ENCODE measurements at regions not wholly inside any gene's neighbourhood (a gene's known extent, or its start where the extent isn't known, plus 50 kb on each side); places are given as distances from the start of the nearest gene placed in this dataset.
A peak's percentile ranks its signal among the peaks of the same experiment; 100 is the strongest.
"Not testable (repeated sequence)": the region's sequence is repeated elsewhere in the genome, so short reads cannot be mapped to it uniquely, and the experiment has no call there.

DNA sequence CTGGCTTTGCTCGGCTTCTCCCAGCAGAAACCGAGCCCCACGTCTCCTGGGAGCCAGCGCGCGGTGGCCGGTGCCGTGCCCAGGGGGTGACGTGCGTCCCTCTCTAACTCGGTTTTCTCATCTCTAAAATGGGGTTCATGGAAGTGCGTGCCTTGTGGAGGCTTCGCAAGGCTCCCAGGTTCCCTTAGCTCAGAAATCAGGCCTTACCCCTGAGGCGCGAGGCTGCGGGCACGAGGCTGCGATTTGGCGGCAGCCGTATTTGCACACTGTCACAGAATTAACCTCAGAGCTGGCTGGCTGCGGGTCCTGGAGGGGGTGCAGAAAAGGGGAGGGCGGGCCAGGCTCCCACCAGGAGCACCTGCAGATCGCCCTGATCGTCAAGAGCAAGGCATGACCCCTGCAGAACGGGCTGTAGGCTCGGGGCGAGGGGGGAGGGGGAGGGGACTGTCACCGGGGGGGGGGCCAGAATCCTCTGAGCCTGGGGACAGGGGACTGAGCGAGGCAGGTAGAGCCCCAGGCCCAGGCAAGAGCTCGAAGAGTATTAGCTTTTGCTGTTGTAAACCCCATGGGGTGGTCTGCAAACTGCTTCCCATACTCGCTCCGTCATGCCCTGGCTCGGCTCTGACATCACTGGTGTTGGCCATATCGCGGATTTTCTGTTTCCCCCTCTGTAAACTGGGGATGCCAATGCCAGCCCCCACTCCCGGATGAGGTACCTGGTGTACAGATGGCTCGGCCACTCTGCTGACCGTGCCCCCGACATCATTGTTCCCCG is 62.2 kb downstream of the CCNE1 start:
- H3K4me3 ChIP-seq (ENCODE audit: low read length), result no peak overlapping the region; the same call in 1 of the 2 replicates
- no peak for DNase-seq (ENCODE audit: low read depth, low spot score)

DNA sequence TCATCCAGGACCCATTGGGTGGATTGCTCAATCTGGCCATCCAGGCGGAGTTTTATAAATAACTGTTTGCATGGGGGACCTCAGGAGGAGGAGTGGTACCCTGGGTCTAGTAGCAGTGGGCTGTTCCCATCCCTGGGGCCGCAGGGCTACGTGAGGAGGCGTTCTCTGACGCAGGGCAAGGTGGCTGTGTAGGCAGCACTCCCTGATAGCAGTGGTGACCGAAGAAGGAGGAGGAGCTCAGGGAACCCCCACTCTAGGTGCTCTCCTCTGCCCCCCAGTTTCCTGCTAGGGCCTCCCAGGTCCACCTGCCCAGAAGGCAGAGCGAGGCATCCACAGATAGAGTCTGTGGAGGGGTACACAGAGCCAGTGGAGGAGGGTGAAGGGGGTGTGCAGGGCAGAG is 64.1 kb downstream of the CCNE1 start:
- H3K4me3 ChIP-seq (ENCODE audit: low read length), result no peak overlapping the region
- no peak for DNase-seq (ENCODE audit: low read depth, low spot score)

DNA sequence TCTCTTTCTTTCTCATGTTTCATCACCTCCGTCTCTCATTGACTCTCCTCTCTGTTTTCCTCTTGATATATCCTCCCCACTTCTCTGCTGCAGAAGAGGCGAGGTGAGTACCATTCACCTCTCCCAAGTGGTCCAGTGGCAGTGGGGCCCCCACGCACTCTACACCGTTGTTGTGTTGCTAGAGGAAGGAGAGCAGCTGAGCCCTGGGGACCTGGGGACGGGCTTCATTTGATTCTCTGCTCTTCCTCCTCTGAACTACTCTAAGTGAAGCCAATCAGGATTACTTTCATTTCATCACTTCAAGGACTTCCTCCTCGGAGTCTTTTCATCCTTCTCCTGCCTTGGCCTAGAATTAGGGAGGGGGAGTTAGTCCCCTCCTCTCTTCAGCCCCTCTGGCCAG is 64.6 kb downstream of the CCNE1 start:
- DNase-seq (ENCODE audit: low read depth, low spot score), result no peak
- H3K4me3 ChIP-seq (ENCODE audit: low read length), result no peak overlapping the region

DNA sequence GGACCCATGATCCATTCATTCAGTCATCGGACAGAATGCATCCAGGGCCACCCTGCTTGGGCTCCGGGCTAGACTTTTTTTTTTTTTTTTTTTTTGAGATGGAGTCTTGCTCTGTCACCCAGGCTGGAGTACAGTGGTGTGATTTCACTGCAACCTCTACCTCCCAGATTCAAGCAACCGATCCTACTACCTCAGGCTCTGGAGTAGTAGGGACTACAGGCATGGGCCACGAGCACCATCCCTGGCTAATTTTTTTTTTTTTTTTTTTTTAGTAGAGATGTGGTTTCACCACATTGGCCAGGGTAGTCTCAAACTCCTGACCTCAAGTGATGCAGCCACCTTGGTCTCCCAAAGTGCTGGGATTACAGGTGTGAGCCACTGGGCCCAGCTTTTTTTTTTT is 65.1 kb downstream of the CCNE1 start:
- H3K4me3 ChIP-seq (ENCODE audit: low read length), result not testable (repeated sequence)

DNA sequence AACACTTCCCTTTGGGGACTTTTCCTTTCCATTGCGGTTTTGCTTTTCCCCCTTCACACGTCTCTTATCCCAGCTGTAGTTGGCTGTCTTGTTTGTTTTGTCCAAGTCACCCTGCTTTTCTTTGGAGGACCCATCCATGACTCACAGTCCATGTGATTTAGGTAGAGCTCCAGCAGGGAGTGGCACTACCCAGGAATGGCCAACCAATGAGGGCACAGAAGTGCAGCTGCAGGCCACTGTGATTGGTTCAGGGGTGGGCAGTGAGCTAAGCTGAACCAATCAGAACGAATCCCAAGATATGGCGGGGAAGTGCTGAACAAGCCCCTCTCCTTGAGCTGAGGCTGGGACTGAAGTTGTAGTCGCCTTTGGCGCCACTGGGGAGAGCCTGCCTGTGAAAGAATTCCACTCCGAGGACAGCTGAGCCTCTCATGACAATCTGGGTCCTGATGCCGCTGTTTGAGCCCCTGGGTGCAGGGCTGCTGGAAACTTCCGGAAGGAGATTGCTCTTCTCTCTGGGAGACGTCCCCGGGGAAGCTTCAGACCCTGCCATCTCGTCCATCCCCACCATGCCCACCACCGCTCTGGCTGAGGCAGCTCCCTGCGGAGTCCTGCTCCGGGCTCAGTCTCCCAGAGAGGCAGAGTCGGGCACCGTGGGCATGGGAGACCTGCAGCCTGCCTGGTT is 62.9 kb upstream of the URI1 start:
- no peak overlapping the region for H3K4me3 ChIP-seq (ENCODE audit: low read length)
- DNase-seq (ENCODE audit: low read depth, low spot score), result peak; percentile 66

More for the DNA sequence above, 65.1 kb downstream of the CCNE1 start:
- not testable (repeated sequence) for DNase-seq (ENCODE audit: low read depth, low spot score)

DNA sequence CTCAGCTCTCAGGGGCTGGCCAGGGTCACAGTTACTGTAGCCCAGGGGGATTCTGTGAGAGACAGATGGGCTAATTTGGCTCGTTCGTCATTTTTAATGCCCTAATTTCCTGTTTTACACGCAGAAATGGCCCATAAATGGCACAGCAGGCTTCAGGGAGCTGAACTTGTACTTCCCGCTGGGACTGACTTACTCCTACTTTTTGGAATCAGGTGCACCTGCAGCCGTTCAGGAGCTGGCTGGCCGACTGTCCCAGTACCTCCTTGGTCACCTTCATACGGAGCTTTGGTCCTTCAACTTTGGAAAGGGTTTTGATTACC is 62.4 kb upstream of the URI1 start:
- no peak for DNase-seq (ENCODE audit: low read depth, low spot score)
- no peak overlapping the region for H3K4me3 ChIP-seq (ENCODE audit: low read length)

DNA sequence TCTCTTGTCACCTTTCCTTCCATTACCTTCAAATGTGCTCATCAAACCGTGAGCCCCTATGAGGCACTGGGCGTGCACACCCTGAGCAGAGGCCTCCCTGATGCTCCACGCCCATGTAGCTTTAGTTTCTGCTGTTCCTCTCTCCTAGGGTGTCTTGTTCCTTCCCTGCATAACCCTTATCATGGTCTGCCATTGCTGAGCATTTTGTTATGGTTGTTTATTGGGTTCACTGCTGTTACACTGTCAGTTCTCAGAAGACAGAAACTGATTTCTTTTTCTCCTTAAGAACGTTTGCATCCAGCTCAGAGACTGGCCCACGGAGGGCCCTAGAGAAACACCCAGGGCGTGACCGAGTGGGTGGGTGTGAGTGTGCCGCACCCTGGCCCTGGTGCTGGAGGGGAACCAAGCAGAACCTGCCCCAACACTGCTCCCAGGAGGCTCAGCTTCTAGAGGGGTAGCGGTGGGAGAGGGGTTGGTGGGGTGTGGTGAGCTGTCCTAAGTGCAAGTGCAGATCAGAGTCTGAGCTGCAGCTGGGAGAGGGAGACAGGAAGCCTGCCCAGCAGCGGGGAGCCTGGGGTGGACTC is 61.4 kb upstream of the URI1 start:
- DNase-seq (ENCODE audit: low read depth, low spot score), result no peak
- no peak overlapping the region for H3K4me3 ChIP-seq (ENCODE audit: low read length)

DNA sequence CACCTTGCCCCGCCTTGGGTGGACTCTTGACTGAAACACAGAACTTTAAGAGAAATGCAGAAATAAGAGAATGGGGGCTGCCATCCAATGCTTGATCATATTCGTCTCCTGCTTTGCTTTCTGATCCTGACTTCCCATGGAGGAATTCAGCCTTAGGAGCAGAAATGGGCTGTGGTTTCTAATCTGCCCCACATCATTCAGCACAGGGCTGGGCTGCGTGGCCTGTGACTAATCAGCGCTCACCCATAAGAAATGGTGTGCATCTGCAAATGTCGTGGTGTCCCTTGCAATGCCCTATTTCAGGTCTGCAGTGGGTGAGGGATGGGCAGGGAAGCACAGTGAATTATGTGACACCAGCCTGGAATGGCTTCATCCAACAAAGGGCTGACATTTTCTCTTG is 60.7 kb upstream of the URI1 start:
- DNase-seq (ENCODE audit: low read depth, low spot score), result no peak
- no peak overlapping the region for H3K4me3 ChIP-seq (ENCODE audit: low read length)

DNA sequence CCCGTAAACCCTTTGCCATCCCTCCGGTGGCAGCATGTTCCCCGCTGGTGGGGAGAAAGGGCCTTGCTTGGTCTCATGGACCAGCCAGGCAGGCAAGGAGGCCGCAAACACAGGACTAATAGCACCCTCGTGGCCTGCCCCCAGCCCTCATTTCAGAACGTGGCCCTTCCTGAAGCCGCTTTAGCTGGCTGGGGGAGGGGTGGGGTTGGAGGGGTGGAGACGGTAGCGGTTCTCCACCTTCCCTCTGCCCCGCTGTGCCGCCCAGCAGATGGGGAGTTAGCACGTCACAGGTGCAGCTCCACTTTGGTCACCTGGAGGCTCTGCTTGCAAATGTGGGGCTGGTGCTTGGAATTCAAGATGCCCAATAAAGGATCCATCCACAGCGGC is 59.3 kb upstream of the URI1 start:
- no peak for DNase-seq (ENCODE audit: low read depth, low spot score)
- no peak overlapping the region for H3K4me3 ChIP-seq (ENCODE audit: low read length)

DNA sequence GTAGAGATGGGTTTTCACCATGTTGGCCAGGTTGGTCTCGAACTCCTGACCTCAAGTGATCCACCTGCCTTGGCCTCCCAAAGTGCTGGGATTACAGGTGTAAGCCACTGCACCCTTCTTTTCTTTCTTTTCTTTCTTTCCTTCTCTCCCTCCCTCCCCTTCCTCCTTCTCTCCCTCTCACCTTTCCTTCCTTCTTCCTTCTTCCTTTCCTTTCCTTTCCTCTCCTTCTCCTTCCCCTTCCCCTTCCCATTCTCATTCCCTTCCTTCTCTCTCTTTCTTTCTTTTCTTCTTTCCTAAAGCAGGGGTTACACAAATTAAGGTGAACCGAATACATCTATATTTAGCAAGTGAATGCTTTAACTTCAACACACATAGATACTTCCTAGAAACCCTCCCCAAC is 58.0 kb upstream of the URI1 start:
- DNase-seq (ENCODE audit: low read depth, low spot score), result no peak

DNA sequence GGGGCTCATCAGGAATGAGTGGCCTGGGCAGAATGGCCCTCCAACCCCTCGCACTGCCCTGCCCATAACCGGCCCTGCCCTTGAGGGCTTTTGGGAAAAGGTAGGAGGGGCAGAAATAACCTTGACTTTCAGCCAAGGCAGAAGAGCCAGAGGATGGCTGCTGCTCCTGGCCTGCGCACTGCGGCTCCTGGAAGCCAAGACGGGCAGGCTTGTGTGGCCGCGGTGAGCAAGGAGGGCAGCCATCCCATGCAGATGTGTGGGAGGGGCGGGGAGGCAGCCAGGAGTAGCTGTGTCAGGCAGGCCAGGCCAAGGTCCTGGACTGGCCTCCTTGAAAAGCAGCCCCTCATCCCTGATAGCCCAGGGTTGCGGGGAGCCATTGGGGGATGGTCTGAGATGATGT is 57.6 kb upstream of the URI1 start:
- no peak overlapping the region for H3K4me3 ChIP-seq (ENCODE audit: low read length)
- DNase-seq (ENCODE audit: low read depth, low spot score), result no peak

More for the DNA sequence above, 58.0 kb upstream of the URI1 start:
- no peak overlapping the region for H3K4me3 ChIP-seq (ENCODE audit: low read length)

DNA sequence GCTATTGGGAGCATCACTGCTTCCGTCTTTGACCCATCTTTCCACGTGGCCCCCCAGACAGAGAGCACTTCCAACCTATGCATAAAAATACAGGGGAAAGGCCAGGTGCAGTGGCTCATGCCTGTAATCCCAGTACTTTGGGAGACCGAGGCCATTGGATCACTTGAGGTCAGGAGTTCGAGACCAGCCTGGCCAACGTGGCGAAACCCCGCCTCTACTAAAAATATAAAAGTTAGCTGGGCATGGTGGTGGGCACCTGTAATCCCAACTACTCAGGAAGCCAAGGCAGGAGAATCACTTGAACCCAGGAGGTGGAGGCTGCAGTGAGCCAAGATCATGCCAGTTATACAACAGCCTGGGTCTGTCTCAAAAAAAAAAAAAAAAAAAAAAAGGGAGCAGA is 55.9 kb upstream of the URI1 start:
- DNase-seq (ENCODE audit: low read depth, low spot score); H3K4me3 ChIP-seq (ENCODE audit: low read length): not testable (repeated sequence)

DNA sequence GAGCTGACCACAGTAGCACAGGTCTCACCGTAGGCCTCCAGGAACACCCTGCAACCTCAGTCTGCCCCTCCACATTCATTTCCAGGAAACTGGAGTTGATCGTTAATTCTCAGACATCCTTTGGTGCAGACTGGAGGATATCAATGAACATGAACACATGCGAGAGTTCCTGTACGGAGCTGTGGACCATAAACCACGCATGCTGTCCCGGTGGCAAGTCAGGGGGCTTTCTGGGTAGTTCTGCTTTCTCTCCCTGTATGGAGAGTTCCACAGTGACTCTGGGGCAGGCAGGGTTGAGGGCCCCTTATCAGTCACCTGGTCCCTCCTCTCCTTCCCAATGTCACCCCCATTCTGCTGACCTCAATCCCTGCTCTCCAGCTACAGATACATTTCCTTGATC is 55.5 kb upstream of the URI1 start:
- no peak overlapping the region for H3K4me3 ChIP-seq (ENCODE audit: low read length)

DNA sequence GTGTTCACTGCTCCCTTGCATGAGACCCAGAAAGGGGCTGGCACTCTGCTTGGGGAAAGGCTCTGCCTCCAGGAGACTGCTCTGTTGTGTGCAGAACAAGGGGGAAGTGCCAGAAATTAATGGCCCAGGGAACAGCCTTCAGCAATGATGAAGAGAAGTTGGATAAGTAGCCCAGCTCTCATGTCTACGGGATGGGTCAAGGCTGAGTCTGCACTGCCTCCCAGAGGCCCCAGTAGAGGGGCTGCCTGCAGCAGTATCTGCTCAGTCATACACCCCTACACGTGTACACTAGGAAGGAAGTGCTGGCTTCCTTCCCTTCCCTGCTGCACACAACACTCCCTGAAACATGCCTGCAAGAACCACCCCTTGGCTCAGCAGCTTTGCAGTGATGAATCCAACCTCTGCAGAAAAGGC is 54.6 kb upstream of the URI1 start:
- DNase-seq (ENCODE audit: low read depth, low spot score), result peak; percentile 28
- H3K4me3 ChIP-seq (ENCODE audit: low read length), result no peak overlapping the region

More for the DNA sequence above, 55.5 kb upstream of the URI1 start:
- DNase-seq (ENCODE audit: low read depth, low spot score), result no peak

DNA sequence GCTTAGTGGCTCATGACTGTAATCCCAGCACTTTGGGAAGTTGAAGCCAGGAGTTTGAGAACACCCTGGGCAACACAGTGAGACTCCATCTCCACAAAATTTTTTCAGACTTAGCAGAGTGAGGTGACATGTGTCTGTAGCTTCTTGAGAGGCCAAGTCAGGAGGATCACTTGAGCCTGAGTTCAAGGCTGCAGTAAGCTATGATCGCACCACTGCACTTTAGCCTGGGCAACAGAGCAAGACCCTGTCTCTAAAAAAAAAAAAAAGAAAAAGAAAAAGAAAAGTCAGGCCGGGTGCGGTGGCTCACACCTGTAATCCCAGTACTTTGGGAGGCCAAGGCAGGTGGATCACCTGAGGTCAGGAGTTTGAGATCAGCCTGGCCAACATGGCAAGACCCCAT is 54.0 kb upstream of the URI1 start:
- not testable (repeated sequence) for H3K4me3 ChIP-seq (ENCODE audit: low read length); DNase-seq (ENCODE audit: low read depth, low spot score)

DNA sequence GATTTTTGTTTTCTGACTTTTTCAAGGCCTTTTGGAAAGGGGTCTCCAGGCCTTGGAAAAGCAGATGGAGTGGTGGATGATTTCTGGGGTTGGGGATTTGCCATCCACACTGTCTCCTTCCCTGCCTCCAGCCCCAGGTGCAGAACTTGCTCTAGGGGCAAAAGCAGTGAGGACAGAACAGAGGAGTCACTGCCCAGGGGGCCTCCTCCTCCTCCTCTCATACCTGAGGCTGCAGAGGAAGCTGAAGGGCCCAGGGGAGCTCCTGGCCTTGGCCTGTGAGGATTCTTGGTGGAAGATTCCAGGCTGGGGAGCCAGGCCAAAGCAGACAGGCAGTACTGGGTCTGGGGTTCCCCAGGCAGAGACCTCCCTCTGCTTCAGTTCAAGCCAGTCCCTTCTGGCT is 52.3 kb upstream of the URI1 start:
- H3K4me3 ChIP-seq (ENCODE audit: low read length), result no peak overlapping the region
- no peak for DNase-seq (ENCODE audit: low read depth, low spot score)

DNA sequence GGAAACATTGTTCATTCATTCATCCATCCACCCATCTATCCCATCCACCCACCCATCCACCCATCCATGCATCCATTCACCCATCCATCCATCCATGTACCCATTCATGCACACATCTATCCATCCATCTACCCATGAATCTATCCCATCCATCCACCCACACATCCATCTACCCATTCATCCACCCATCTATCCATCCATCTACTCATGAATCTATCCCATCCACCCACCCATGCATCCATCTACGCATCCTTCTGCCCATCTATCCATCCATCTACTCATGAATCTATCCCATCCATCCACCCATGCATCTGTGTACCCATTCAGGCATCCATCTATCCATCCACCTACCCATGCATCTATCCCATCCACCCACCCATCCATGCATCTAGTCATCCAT is 51.6 kb upstream of the URI1 start:
- no peak overlapping the region for H3K4me3 ChIP-seq (ENCODE audit: low read length)
- no peak for DNase-seq (ENCODE audit: low read depth, low spot score)

Data from Jurkat, Clone E6-1 (cell line).